HG03565 (cell line): ENCODE measurements at regions not wholly inside any gene's neighbourhood (a gene's known extent, or its start where the extent isn't known, plus 50 kb on each side); places are given as distances from the start of the nearest gene placed in this dataset.
"Not testable (repeated sequence)": the region's sequence is repeated elsewhere in the genome, so short reads cannot be mapped to it uniquely, and the experiment has no call there.

Experiments used
- ATAC-seq: cut with Tn5 transposase; IDR thresholded peaks from one replicate; pipeline ENCODE4 v1.9.1; 2021; ENCODE audit warnings: mild to moderate bottlenecking, moderate library complexity; ENCODE audit not compliant: unreplicated experiment

GRCh38 chr1:178606839-178607238 is 93.9 kb downstream of the TEX35 start:
- ATAC-seq, result no peak

DNA sequence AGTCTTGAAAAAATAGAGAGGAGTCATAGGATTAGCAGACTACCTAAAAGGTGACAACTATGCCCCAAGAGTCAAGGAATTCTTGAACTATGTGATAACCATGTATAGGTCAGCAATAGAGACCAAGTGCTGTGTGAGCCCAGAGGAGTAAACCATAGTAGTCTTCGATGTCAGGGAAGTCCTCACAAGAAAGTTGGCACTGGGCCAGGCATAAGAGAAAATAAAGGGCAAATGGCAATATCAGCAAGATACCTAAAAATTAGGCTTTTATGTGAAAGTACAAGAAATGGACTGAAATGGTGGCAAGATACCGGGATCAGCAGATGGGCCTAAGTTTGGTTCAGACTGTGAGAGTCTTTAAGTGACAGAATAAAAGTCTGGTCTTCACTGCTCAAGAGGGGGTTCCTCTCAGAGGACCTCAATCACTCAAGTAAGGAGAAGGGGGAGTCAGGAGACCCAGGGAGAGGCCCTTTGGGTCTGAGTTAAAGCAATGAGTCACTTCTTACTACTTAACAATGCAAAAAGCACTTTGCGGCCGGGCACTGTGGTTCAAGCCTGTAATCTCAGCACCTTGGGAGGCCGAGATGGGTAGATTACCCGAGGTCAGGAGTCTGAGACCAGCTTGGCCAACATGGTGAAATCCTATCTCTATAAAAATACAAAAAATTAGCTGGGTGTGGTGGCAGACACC is 95.0 kb downstream of the TEX35 start:
- ATAC-seq, result peak; percentile 57

GRCh38 chr1:178609015-178609414 is 96.1 kb downstream of the TEX35 start:
- ATAC-seq, result no peak

DNA sequence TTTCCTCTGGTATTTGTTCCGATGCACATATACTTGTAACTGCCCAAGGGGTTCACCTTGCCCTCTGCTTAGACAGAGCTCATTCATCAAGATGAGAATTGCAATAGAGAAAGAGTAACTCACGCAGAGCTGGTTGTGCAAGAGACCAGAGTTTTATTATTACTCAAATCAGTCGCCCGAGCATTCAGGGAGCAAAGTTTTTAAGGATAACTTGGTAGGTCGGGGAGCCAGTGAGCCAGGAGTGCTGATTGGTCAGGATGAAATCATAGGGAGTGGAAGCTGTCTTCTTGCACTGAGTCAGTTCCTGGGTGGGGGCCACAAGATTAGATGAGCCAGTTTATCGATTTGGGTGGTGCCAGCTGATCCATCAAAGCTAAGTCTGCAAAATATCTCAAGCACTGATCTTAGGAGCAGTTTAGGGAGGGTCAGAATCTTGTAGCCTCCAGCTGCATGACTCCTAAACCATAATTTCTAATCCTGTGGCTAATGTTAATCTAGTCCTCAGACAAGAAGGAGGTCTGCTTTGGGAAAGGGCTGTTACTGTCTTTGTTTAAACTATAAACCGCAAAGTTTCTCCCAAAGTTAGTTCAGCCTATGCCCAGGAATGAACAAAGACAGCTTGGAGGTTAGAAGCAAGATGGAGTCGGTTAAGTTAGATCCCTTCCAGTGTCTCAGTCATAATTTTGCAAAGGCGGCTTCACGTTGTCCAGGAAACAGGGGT is 97.9 kb downstream of the TEX35 start:
- not testable (repeated sequence) for ATAC-seq

- no peak for ATAC-seq
These were observed 99.4 kb downstream of the TEX35 start for GRCh38 chr1:178612261-178612660.

GRCh38 chr1:178613271-178613945 is 100.5 kb downstream of the TEX35 start:
- ATAC-seq, result no peak

GRCh38 chr1:178614286-178614685 is 101.4 kb downstream of the TEX35 start:
- ATAC-seq, result no peak

DNA sequence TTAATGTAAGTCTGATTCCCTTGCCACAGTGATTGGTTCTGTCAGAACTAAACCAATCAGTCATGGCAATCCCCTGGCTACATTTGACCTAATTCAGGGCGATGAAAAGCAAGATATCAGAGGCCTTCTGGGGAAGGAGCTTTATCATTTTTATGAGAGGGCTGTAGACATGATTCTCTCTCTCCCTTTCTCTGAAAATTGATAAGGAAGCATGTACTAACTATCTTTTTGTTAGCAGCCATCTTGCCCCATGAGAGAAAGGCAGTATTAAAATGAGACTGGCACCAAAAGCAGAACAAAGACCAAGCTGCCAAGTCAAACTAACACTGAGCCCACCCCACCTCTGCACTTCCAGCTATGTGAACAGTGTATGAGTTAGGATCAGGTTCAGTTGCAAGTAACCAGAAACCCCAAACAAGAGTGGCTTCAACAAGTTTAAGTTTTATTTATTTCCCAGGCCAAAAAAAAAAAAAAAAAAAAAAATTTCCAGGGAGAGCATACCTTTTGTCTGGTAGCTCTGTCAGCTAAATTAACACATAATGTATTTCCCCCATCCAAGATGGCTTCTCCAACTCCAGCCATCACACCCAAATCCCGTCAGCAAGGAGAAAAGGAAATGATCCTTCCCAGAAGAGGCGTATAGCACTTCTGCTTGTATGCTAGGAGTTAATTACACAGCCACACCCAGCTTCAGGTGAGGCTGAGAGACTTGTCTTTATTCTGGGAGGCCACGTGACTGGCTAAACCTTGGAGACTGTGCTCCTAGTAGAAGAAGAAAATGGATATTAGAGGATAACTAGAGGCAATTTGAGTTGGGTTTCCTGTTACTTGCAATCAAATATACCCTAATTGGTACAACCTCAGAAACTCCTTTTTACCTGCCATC is 105.8 kb upstream of the RALGPS2 start:
- no peak for ATAC-seq

DNA sequence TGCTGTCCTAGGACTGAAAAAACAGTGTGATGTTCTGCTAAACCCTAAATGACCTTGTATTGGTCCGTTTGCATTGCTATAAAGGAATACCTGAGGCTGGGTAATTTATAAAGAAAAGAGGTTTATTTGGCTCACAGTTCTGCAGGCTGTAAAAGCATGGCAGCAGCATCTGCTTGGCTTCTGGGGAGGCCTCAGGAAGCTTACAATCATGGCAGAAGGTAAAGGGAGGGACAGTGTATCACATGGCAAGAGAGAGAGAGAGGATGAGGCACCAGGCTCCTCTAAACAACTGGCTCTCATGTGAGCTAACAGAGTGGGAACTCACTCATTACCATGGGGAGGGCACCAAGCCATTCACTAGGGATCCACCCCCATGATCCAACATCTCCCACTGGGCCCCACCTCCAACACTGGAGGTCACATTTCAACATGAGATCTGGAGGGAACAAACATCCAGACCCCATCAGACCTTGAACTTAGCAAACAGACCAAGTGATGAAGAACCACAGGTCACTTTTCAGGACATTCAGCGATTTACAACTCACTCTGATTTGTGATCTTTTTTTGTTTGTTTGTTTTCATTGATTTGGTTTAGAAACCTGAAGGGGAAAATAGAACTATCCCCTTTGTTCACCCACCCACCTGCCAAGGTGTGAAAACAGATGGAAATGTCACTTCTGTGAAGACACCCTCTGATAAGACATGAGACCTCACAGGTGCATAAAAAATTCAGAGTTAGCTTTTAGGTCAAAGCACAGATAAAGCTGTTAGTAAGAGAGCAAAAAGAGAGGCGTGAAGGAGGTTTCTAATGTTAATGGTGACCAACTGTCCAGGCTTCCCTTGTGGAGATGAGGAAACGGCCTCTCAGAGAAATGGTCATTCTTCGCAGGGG is 104.2 kb upstream of the RALGPS2 start:
- ATAC-seq, result no peak

- no peak for ATAC-seq
These were observed 103.2 kb upstream of the RALGPS2 start for GRCh38 chr1:178621822-178622221.

- ATAC-seq, result no peak
These were observed 99.3 kb upstream of the RALGPS2 start for GRCh38 chr1:178625695-178626094.

- no peak for ATAC-seq
These were observed 98.0 kb upstream of the RALGPS2 start for GRCh38 chr1:178627037-178627436.

DNA sequence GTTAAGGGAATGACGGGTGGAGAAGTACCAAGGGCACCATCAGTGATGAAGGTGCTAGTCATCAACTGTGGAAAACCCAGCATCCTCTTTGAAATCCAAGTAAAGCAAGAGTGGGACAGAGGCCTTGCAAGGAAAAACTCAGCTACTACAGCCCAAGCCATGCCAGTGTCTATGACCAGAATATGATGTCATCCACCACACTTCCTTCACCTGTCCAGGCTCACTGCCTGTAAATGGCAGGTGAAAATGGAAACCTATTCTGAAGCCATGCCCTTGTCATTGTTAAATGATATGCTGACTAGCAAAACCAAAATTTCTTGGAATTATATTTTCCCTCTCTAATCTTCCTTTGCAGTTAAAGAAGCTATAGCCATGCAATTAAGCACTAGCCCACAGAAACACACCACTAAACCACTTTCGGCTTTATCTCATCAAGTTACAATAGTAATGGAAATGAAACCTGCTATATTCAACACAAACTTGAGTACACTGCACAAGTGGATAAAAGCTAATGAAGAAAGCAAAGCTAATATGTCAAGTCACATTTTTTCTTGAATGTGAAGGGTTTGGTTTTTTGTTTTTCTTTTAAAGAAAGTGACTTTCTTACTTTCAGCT is 96.3 kb upstream of the RALGPS2 start:
- ATAC-seq, result no peak

DNA sequence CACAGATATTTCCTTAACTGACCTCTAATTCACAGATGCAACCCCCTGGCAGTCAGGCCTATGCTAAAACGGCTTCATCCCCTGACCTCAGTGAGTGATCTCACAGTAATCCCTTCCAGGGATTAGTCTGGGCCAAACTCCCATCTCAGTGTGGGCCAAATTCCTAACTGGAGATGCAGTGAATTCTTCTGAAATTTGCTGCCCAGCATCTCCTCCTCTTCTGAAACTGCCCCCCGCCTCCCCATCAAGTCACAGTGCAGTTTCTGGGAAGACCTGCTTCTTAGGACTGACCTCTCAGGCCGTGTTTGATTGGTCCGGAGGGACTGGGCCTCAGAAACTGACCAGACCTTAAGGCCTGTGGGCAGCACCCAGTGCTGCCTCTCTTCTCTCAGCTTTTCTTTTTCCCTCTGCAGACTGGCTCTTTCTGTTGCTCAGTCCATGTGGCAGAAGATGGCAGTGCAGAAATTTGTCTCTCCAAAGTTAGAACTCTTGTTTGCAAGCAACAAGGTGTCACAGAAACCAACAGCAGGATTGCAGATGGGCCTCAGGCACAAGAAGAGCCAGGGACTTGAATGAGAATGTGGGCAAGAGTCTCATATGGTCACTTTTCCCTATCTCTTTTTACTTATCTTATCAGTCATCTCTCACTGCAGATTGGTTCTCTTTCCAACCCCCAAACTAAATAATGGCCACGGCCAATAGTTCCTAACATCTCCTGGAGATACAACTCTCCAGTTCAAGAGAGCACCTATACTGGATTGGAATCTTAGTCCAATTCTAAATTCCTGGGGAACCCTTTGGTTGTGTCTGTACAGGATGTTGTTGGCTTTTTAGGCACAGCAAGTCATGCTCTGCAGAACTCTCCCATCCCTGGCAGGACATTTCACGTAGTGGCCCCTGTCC is 95.5 kb upstream of the RALGPS2 start:
- ATAC-seq, result no peak

- ATAC-seq, result no peak
These were observed 94.6 kb upstream of the RALGPS2 start for GRCh38 chr1:178630417-178630816.

GRCh38 chr1:178632653-178633052 is 92.4 kb upstream of the RALGPS2 start:
- ATAC-seq, result no peak

- ATAC-seq, result no peak
These were observed 92.0 kb upstream of the RALGPS2 start for GRCh38 chr1:178633056-178633455.

DNA sequence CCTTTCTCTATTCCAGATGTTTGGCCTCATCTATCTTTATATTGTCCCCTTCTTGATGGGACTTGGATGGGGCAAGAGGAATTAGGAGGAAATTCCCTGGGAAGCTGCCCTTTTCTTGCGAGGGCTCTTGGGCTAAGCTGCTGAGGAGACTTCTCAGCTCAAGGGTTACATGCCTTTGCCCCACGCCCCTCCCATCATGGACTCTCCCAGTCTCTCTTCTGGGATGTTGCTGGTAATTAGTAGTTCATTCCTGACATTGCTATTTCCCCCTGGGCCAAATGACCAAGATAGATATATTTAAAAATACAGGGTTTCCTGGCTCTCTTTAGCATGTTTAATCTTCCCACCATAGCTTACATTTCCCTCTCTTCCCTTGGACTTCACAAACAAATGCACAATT is 90.6 kb upstream of the RALGPS2 start:
- ATAC-seq, result no peak

DNA sequence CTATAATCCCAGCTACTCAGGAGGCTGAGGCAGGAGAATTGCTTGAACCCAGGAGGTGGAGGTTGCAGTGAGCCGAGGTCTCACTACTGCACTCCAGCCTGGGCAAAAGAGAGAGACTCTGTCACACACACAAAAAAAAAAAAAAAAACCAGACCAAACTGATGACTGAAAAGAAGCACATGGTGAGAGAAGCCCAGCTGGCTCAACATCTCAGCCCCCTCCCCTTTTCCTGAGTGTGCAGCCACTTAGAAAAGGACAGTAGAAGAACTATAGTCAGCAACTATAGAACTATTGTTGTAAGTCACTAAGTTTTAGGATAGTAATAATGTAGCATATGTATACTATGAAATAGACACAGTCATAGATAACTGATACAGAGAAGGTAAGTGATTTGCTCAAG is 87.2 kb upstream of the RALGPS2 start:
- ATAC-seq, result no peak
